ENCODE measurements at regions not wholly inside any gene's neighbourhood (a gene's known extent, or its start where the extent isn't known, plus 50 kb on each side); places are given as distances from the start of the nearest gene placed in this dataset.
A peak's percentile ranks its signal among the peaks of the same experiment; 100 is the strongest.
"Not testable (repeated sequence)": the region's sequence is repeated elsewhere in the genome, so short reads cannot be mapped to it uniquely, and the experiment has no call there.

GRCh38 chr4:84378983-84379382 is 120.1 kb downstream of the NKX6-1 start:
- no peak for DNase-seq

DNA sequence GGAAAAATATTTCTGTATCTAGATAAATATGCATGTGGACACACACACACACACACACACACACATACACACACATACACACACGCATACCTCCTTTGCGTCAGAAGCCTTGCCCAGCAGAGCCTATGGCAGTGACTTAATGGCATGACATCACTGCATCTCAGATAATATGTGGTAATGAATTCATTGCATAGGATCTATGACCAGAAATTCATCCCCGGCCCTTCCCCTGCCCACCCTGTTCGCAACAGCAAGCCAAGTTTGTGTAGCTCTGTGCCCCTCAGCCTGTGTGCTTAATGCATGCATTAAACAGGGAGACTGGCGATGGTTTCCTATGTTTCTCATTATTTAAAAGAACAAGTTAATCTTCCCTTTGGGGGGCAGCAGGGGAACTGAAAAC is 120.7 kb downstream of the NKX6-1 start:
- DNase-seq = no peak

DNA sequence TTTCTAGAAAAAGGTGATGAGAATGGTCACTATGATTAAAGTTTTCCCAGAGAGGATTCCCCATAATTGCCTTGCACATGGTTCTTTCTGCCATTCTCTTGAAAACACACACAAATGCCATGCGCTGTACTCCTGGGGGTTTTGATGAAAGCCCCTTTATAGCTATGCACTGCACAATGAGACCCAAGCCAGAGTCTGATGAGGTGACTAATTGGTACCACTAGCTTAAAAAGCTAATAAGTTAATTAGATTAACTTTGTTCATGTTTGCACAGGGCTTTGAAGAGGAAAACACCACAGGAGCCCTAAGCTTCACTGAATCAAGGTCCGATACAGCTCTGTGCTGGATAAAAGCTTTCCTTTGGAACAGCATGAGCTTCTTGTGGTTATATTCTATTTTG is 132.2 kb downstream of the NKX6-1 start:
- DNase-seq = no peak

GRCh38 chr4:84366161-84366560 is 132.9 kb downstream of the NKX6-1 start:
- DNase-seq = no peak

- no peak for DNase-seq
These were observed 136.0 kb downstream of the NKX6-1 start for GRCh38 chr4:84362896-84363655.

GRCh38 chr4:84342161-84342560 is 156.9 kb downstream of the NKX6-1 start:
- no peak for DNase-seq

DNA sequence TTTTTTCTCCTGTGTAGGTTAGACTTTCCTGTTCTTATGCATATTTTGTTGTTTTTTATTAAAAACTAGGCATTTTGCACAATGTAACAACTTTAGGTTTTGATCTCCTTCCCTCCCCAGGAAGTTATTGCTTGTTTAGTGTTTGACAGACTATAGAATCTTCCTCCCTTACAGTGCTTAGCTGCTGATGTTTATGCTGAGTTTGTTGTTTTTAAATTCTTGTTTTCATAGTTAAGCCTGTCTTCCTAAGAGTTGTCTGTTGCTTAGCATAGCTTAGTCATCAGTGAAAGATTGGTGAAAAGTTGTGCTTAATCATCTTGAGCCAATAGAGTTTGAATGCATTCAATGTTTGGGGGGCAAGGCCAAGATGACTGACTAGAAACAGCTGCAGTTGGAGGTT is 157.5 kb downstream of the NKX6-1 start:
- no peak for DNase-seq

DNA sequence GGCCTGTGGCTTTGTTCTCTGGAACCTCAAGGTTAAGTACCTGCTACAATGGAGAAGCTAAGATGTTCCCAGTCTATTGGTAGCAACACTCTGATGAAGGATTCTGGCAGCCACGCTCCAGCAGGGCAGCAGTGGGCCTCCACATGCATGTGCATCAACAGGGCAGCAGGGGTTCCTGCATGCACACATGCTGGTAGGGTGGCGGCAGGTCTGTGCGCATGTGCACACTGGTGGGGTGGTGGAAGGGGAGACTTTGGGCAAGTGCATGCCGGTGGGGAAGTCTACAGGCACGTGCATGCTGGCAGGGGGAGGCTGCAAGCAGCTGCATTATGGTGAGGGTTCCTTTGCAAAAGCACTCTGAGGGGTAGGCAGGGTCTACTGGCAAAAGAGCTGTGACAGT is 160.7 kb downstream of the NKX6-1 start:
- DNase-seq = no peak

- DNase-seq = peak; percentile 45
These were observed 162.0 kb downstream of the NKX6-1 start for GRCh38 chr4:84336964-84337705.

DNA sequence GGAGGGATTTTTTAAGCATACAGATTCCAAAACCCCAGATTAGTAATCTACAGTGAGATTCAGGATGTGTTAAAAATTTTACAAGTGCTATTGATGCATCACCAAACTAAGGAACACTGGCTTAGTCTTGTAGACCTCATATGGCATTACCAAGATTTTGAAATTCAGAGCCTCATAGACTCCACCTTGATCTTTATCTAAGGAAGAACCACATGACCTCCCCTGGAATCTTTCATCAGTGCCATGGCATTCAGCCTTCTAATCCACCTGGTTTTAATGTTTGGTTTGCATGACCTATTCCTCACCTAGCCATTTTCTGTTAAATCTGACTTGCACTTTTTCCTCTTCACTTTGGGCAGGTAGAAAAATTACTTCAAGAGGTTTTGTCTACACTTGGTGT is 171.6 kb downstream of the NKX6-1 start:
- no peak for DNase-seq

DNA sequence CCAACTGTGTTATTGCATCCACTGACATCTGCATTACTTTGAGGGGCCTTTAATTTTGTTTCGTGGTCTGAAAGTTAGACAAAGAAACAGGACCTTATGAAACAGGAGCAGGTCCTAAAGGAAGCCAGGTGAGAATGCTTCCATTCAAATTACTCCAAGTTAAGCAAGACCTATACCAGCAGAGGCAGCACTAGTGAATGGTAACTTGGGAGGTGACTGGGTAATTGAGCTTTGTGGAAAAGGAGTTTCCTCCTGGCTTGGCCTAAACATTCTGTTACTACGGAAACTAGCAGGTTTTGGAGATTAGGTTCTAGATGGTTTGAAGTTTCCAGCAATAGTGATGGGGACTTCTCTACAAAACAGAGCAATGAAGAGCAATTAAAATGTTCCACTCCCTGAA is 173.5 kb downstream of the NKX6-1 start:
- no peak for DNase-seq

- peak; percentile 59 for DNase-seq
These were observed 174.5 kb downstream of the NKX6-1 start for GRCh38 chr4:84324303-84325245.

DNA sequence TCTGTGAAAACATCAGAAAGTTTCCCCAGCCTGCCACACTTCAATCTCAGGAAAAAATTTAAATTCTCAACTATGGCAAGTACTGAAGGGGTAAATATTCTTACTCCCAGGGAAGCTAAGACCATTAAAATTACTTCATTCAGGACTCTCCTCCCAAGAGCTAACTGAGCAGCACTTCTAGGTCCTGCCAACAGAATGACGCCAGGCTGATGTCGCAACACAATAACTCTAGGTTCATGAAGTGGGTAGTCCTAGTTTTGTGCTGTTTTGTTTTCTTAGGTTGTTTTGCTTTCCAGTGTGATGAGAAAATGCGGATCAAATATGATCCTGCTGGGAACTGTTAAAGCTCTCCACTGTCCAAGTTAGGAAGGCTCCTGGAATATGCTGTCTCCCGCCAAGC is 180.0 kb downstream of the NKX6-1 start:
- DNase-seq = no peak

GRCh38 chr4:84317513-84317912 is 181.6 kb downstream of the NKX6-1 start:
- no peak for DNase-seq

GRCh38 chr4:84312426-84313012 is 186.6 kb downstream of the NKX6-1 start:
- DNase-seq = no peak

- DNase-seq = no peak
These were observed 189.9 kb downstream of the NKX6-1 start for GRCh38 chr4:84309191-84309590.

DNA sequence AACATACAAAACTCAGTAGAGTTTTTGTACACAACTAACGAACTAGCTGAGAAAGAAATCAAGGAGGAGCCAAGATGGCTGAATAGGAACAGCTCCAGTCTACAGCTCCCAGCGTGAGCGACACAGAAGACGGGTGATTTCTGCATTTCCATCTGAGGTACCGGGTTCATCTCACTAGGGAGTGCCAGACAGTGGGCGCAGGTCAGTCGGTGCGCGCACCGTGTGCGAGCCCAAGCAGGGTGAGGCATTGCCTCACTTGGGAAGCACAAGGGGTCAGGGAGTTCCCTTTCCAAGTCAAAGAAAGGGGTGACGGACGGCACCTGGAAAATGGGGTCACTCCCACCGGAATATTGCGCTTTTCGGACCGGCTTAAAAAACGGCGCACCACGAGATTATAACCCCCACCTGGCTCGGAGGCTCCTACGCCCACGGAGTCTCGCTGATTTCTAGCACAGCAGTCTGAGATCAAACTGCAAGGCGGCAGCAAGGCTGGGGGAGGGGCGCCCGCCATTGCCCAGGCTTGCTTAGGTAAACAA is 200.3 kb downstream of the NKX6-1 start:
- not testable (repeated sequence) for DNase-seq

DNA sequence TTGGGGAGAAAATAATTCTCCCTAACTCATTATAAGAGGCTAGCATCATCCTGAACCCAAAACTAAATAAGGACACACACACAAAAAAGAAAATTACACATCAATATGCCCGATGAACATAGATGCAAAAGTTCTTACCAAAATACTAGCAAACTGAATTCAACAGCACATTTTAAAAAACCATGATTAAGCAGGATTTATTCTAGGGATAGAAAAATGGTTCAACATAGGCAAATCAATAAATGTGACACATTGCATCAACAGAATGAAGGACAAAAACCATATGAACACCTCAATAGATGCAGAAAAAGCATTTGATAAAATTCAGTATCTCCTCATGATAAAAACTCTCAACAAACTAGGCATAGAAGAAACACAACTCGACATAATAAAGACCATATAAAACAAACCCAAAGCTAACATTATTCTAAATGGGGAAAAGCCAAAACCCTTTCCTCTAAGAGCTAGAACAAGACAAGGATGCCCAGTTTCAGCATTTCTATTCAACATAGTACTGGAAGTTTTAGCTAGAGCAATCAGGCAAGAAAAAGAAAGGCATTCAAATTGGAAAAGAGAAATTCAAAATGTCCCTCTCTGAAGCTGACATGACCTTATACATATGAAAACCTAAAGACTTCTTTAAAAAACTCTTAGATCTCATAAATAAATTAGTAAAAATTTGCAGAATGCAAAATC is 200.9 kb downstream of the NKX6-1 start:
- no peak for DNase-seq

DNA sequence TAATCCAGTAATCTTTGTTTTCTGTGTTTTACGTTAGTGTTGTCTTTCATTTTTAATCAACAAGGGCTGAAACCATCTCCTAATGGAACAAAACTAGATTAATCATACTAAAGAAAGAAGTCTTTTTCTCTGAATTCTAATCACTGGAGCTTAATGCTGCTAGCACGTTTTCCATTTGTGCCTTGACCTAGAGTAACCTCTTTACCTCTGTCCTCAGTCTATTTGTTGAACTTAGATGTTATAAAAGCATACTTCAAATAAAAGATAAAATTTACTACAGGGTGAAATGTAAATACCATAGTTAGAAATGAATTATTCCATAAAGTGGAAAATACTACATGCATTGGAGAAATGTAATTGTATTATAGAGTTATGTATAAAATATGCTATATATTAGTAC is 207.1 kb downstream of the NKX6-1 start:
- no peak for DNase-seq

- DNase-seq = no peak
These were observed 213.0 kb downstream of the NKX6-1 start for GRCh38 chr4:84286048-84286447.

GRCh38 chr4:84279678-84280077 is 219.4 kb downstream of the NKX6-1 start:
- DNase-seq = no peak

GRCh38 chr4:84277923-84278322 is 221.2 kb downstream of the NKX6-1 start:
- DNase-seq = no peak
